ENCODE measurements at regions not wholly inside any gene's neighbourhood (a gene's known extent, or its start where the extent isn't known, plus 50 kb on each side); places are given as distances from the start of the nearest gene placed in this dataset.

GRCh38 chr3:124132813-124133212 is 140.9 kb upstream of the ROPN1 start:
- FAIRE-seq, result no peak
- Histone ChIP-seq H3K56ac (replicated peaks; ENCODE audit: insufficient read length, low read depth, low read length) (no peak overlapping the region), H4K8ac (ENCODE audit: extremely low read depth, insufficient read depth, low read length) (no peak overlapping the region)

More at GRCh38 chr3:124132813-124133212, 140.9 kb upstream of the ROPN1 start:
- Histone ChIP-seq H3K18ac (ENCODE audit: extremely low read depth, low read length) (no peak overlapping the region), H3K79me1 (ENCODE audit: low read depth, low read length) (no peaks in the 10 kb centered on the region), H2BK5ac (ENCODE audit: low read depth, low read length) (no peak overlapping the region), H3K9ac (replicated peaks in 1 of 4; ENCODE audit: extremely low read depth in 1 of 4, low read depth in 3 of 4, low read length in 3 of 4) (no peak overlapping the region), H2AFZ (ENCODE audit: low read length) (no peak overlapping the region), H2AK5ac (ENCODE audit: low read depth, low read length) (no peak overlapping the region), H3K79me2 (ENCODE audit: control insufficient read depth in 1 of 2, insufficient read depth in 2 of 2, low read length in 2 of 2) (no peaks in the 10 kb centered on the region), H3K27ac (ENCODE audit: low read depth, low read length) (no peak overlapping the region), H3K27me3 (replicated peaks in 1 of 4; ENCODE audit: control insufficient read depth in 3 of 4, extremely low read depth in 1 of 4, insufficient read depth in 3 of 4, low read length in 3 of 4) (no peaks in the 10 kb centered on the region), H3K23me2 (ENCODE audit: low read depth, low read length) (no peaks in the 10 kb centered on the region), H2BK15ac (ENCODE audit: low read length) (no peak overlapping the region), H2BK12ac (ENCODE audit: low read depth, low read length) (no peak overlapping the region), H3K4me2 (ENCODE audit: insufficient read depth in 1 of 2, low read depth in 2 of 2, low read length in 2 of 2) (no peak overlapping the region), H4K20me1 (replicated peaks in 1 of 2; ENCODE audit: control insufficient read depth in 1 of 2, insufficient read depth in 2 of 2, low read length in 2 of 2) (no peaks in the 10 kb centered on the region), H4K5ac (ENCODE audit: insufficient read length, low read depth, low read length) (no peak overlapping the region), H3K14ac (ENCODE audit: insufficient read length) (no peak overlapping the region), H2BK20ac (ENCODE audit: low read length) (no peak overlapping the region), H3K4ac (replicated peaks; ENCODE audit: insufficient read length, low read depth, low read length) (no peak overlapping the region), H3K23ac (ENCODE audit: insufficient read length) (no peak overlapping the region), H2BK120ac (replicated peaks; ENCODE audit: low read depth, low read length) (no peak overlapping the region), H3K9me3 (ENCODE audit: insufficient read depth in 2 of 2, low read depth in 1 of 2, low read length in 1 of 2) (no peaks in the 10 kb centered on the region), H4K91ac (replicated peaks; ENCODE audit: insufficient read length, low read length) (no peak overlapping the region), H3K4me1 (replicated peaks in 1 of 4; ENCODE audit: control insufficient read depth in 3 of 4, insufficient read depth in 4 of 4, low read length in 3 of 4) (0 out of 7 replicates have a peak, but pooled peaks cover 0 to under 1% (median 0%) of the 10 kb centered on the region in 4 experiments), H3K36me3 (ENCODE audit: control insufficient read depth in 2 of 4, insufficient read depth in 4 of 4, low read length in 3 of 4) (no peaks in the 10 kb centered on the region), H3K4me3 (ENCODE audit: extremely low read depth in 1 of 4, insufficient read depth in 2 of 4, low read depth in 3 of 4, low read length in 4 of 4) (no peak overlapping the region)
- POLR2A ChIA-PET (ENCODE audit: partially characterized antibody), result interaction anchor here (1.2 kb wide), 1 partner anchor 10 kb away, joined by 3 read pairs; no protein-coding TSS in a partner anchor
- CTCF ChIA-PET (ENCODE audit: partially characterized antibody), result interaction anchor here (1.6 kb wide), 1 partner anchor 10 kb away, joined by 3 read pairs; no protein-coding TSS in a partner anchor
- no peak for TF ChIP-seq POLR2A (IDR thresholded peaks at IDR 0.05; ENCODE audit: control extremely low read depth in 1 of 2, low read depth in 2 of 2, low read length in 2 of 2)
- TF ChIP-seq NANOG (IDR thresholded peaks at IDR 0.05; ENCODE audit: insufficient read depth, low read depth, low read length, poor library complexity, severe bottlenecking), result no peak
- TF ChIP-seq USF2 (IDR thresholded peaks at IDR 0.05; ENCODE audit: low read length), result no peak
- no peak for TF ChIP-seq JUN (IDR thresholded peaks at IDR 0.05; ENCODE audit: low read depth, low read length)
- TF ChIP-seq PHF8 (conservative IDR thresholded peaks at IDR 0.05; ENCODE audit: low read depth, low read length), result no peak
- TF ChIP-seq ATF3 (IDR thresholded peaks at IDR 0.05; ENCODE audit: insufficient read depth, low read depth, low read length), result no peak
- TF ChIP-seq HDAC6 (IDR thresholded peaks at IDR 0.05; ENCODE audit: low read depth, low read length), result no peak
- TF ChIP-seq YY1 (IDR thresholded peaks at IDR 0.05; ENCODE audit: low read depth, low read length), result no peak
- TF ChIP-seq ZNF274 (IDR thresholded peaks at IDR 0.05; ENCODE audit: borderline replicate concordance, extremely low read depth, low read length), result no peak
- TF ChIP-seq HDAC2 (IDR thresholded peaks at IDR 0.05; ENCODE audit: borderline replicate concordance in 1 of 2, low read depth in 2 of 2, low read length in 2 of 2), result no peak
- no peak for TF ChIP-seq CTBP2 (IDR thresholded peaks at IDR 0.05; ENCODE audit: borderline replicate concordance, insufficient read depth, insufficient read length, low read length)
- 47% methylated on average over 2 of the region's 2 CpGs; no CpG with 5 or more reads in 1 of the 2 experiments for WGBS, 2 experiments (ENCODE audit: extremely low coverage in 1 of 2, insufficient coverage in 1 of 2, insufficient read length in 1 of 2, insufficient replicate concordance in 2 of 2, low coverage in 1 of 2, low lambda C conversion rate in 2 of 2, missing lambda C conversion rate in 1 of 2)
- no peak for DNase-seq (ENCODE audit: low read depth in 1 of 2, low spot score in 2 of 2)
